Fibroblast of lung (primary cell): ENCODE measurements at regions not wholly inside any gene's neighbourhood (a gene's known extent, or its start where the extent isn't known, plus 50 kb on each side); places are given as distances from the start of the nearest gene placed in this dataset.

ENCODE experiments used
- DNase-seq, 2 donors: peaks; one replicate each; pipeline versions ENCODE4 v3.0.0 to v3.0.0-alpha.2; 2010; ENCODE audit warnings: low read depth in 2 of 2
- H2AFZ ChIP-seq: 2 replicates; pipeline ENCODE4 v1.5.1; 2012; ENCODE audit warnings: low read length, control low read depth, inconsistent platforms
- H3K27ac ChIP-seq: 2 replicates; pipeline ENCODE4 v1.5.1; 2011; ENCODE audit warnings: low read length, control low read depth; ENCODE audit not compliant: insufficient read depth
- H3K27me3 ChIP-seq: 2 replicates; pipeline ENCODE4 v1.5.1; 2011; ENCODE audit warnings: mild to moderate bottlenecking, low read length; ENCODE audit not compliant: control insufficient read depth, insufficient read depth
- H3K36me3 ChIP-seq: 2 replicates; pipeline ENCODE4 v1.5.1; 2011; ENCODE audit warnings: low read length; ENCODE audit not compliant: control insufficient read depth, insufficient read depth
- H3K4me1 ChIP-seq: 2 replicates; pipeline ENCODE4 v1.5.1; 2011; ENCODE audit warnings: low read length; ENCODE audit not compliant: control insufficient read depth, insufficient read depth; ENCODE audit errors: extremely low read depth
- H3K4me2 ChIP-seq: 2 replicates; pipeline ENCODE4 v1.5.1; 2011; ENCODE audit warnings: low read length, control low read depth; ENCODE audit not compliant: insufficient read depth; ENCODE audit errors: extremely low read depth
- H3K4me3 ChIP-seq, 4 experiments: fragments of 200-600 bp in 1 of 4; sonication (generic) in 1 of 4; replicated peaks in 1 of 4; 2 replicates each; pipeline ENCODE4 v1.5.1; 2011 to 2016; ENCODE audit warnings: low read length in 4 of 4, low read depth in 3 of 4, mild to moderate bottlenecking in 3 of 4, control low read depth in 2 of 4, inconsistent platforms in 1 of 4, mixed read lengths in 1 of 4; ENCODE audit not compliant: insufficient read depth in 1 of 4; ENCODE audit errors: control extremely low read depth in 1 of 4
- H3K79me2 ChIP-seq: 2 replicates; pipeline ENCODE4 v1.5.1; 2012; ENCODE audit warnings: mild to moderate bottlenecking, low read length, inconsistent platforms; ENCODE audit not compliant: control insufficient read depth, insufficient read depth
- H3K9ac ChIP-seq: 2 replicates; pipeline ENCODE4 v1.5.1; 2011; ENCODE audit warnings: mild to moderate bottlenecking, low read length, control low read depth; ENCODE audit not compliant: insufficient read depth
- H3K9me3 ChIP-seq: 2 replicates; pipeline ENCODE4 v1.5.1; 2012; ENCODE audit warnings: low read depth, low read length; ENCODE audit not compliant: control insufficient read depth, insufficient read depth
- H4K20me1 ChIP-seq: 2 replicates; pipeline ENCODE4 v1.5.1; 2011; ENCODE audit warnings: low read length; ENCODE audit not compliant: control insufficient read depth, insufficient read depth; ENCODE audit errors: extremely low read depth
- CTCF ChIP-seq, 2 donors: IDR thresholded peaks in 1 of 2; conservative IDR thresholded peaks in 1 of 2; 1 replicate in 1 of 2; 2 replicates in 1 of 2; pipeline ENCODE4 v1.5.1; 2011 to 2012; ENCODE audit warnings: low read length in 2 of 2, control low read depth in 1 of 2, inconsistent platforms in 1 of 2, low read depth in 1 of 2, mild to moderate bottlenecking in 1 of 2
- EZH2 ChIP-seq: IDR thresholded peaks from 2 replicates; pipeline ENCODE4 v1.5.1; 2012; ENCODE audit warnings: low read length, control low read depth, mild to moderate bottlenecking; ENCODE audit errors: missing control alignments

GRCh38 chr20:52098186-52098585 is 93.4 kb downstream of the ZFP64 start:
- Histone ChIP-seq H3K4me3 (no peak overlapping the region), H3K4me1 (no peaks in the 10 kb centered on the region)

GRCh38 chr20:52096117-52096516 is 95.5 kb downstream of the ZFP64 start:
- Histone ChIP-seq H3K36me3 (no peaks in the 10 kb centered on the region), H2AFZ (no peak overlapping the region), H3K27ac (no peak overlapping the region), H4K20me1 (no peaks in the 10 kb centered on the region), H3K4me3 (no peak overlapping the region), H3K27me3 (no peaks in the 10 kb centered on the region), H3K4me1 (no peaks in the 10 kb centered on the region), H3K4me2 (no peak overlapping the region), H3K9ac (no peak overlapping the region), H3K9me3 (no peaks in the 10 kb centered on the region), H3K79me2 (no peaks in the 10 kb centered on the region)
- no peak for DNase-seq
- TF ChIP-seq EZH2 (no peak), CTCF (conservative IDR thresholded peaks at IDR 0.05 in 1 of 2, IDR thresholded peaks at IDR 0.05 in 1 of 2; ENCODE audit: low read depth in 1 of 2, low read length in 2 of 2) (no peak)

More at GRCh38 chr20:52098186-52098585, 93.4 kb downstream of the ZFP64 start:
- no peak for TF ChIP-seq CTCF (conservative IDR thresholded peaks at IDR 0.05 in 1 of 2, IDR thresholded peaks at IDR 0.05 in 1 of 2; ENCODE audit: low read depth in 1 of 2, low read length in 2 of 2)
- no peak for TF ChIP-seq EZH2
- Histone ChIP-seq H3K9me3 (no peaks in the 10 kb centered on the region), H3K9ac (no peak overlapping the region), H3K4me2 (no peak overlapping the region), H2AFZ (no peak overlapping the region), H3K79me2 (no peaks in the 10 kb centered on the region), H3K27ac (no peak overlapping the region), H3K36me3 (no peaks in the 10 kb centered on the region), H4K20me1 (no peaks in the 10 kb centered on the region), H3K27me3 (no peaks in the 10 kb centered on the region)
- no peak for DNase-seq

- H2AFZ ChIP-seq: no peak overlapping the region
- H3K9me3 ChIP-seq: no peaks in the 10 kb centered on the region
- H4K20me1 ChIP-seq: no peaks in the 10 kb centered on the region
- H3K4me1 ChIP-seq: no peaks in the 10 kb centered on the region
- no peak for TF ChIP-seq EZH2
- TF ChIP-seq CTCF (conservative IDR thresholded peaks at IDR 0.05 in 1 of 2, IDR thresholded peaks at IDR 0.05 in 1 of 2; ENCODE audit: low read depth in 1 of 2, low read length in 2 of 2): no peak
- no peak overlapping the region for H3K4me2 ChIP-seq
- no peak overlapping the region for H3K27ac ChIP-seq
- H3K4me3 ChIP-seq: no peak overlapping the region
- no peaks in the 10 kb centered on the region for H3K36me3 ChIP-seq
- no peak for DNase-seq
- no peaks in the 10 kb centered on the region for H3K79me2 ChIP-seq
- H3K9ac ChIP-seq: no peak overlapping the region
- H3K27me3 ChIP-seq: no peaks in the 10 kb centered on the region
Observed at GRCh38 chr20:52094693-52095092, 96.9 kb downstream of the ZFP64 start.
